NCI-H2081 treated with DMSO at 0.1 percent for 48 hours (cell line): ENCODE measurements at regions not wholly inside any gene's neighbourhood (a gene's known extent, or its start where the extent isn't known, plus 50 kb on each side); places are given as distances from the start of the nearest gene placed in this dataset.

ENCODE experiments used
- DNase-seq: peaks from one replicate; lab custom pipeline; 2025; lab: John Stamatoyannopoulos, UW

DNA sequence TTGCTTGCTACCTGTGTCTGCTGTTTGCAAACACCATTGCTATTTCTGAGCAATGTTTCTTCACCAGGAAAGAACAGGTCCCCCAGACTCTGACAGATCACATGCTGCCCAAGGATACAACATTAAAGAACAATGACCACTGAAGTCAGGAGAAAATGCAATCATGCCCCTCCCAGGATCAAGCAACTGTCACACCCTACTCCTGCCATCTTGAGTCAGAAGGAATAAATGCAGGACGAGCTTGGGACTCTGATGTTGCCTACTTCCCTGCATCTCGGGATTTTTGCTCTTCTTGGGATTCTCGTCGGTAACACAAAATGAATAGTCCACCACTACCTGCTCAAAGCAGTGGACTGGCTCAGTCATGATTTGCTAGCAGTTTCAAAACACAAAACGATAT lies 490.6 kb downstream of the COG6 start:
- no peak for DNase-seq

DNA sequence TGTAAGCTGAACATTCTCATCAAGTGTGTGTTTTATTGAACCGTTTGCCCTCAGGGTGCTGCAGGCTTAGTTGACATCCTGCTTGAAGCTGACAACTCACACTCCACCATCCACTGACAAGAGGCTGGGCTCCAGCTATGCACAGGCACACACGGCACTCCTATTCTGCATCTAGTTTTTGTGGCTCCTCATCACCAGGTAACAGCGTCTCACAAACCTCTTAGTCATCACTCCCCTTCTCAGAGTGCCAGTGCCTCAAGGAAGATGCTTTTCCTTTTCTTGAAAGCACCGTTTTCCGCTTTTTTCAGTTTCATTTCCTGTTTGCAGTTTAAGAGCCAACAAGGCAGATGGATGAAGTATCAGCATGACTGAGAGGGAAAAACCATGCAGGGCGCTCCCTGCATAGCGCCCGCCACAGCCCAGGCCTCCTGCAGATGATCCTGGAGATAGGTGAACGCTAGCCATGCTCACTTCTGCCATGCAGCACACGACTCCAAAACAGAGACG lies 491.2 kb downstream of the COG6 start:
- DNase-seq = no peak

DNA sequence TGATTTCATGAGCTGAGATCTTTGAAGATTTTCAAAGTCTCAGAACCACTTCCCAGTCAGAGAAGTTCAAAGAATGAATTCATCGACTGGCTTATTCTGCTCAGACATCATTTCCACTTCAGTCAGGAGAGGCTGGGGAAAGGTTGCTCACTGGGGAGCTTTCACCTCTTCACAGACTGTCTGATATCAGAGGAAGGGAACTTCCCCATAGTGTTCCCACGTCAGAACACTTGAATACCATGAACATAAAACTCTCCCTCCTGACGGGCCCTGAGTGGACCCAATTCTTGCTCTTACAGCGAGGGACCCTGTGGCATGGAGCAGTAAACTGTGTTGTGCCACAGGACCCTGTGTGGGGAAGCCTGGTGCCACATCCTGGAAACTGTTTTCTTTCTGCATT lies 492.6 kb downstream of the COG6 start:
- DNase-seq = no peak

DNA sequence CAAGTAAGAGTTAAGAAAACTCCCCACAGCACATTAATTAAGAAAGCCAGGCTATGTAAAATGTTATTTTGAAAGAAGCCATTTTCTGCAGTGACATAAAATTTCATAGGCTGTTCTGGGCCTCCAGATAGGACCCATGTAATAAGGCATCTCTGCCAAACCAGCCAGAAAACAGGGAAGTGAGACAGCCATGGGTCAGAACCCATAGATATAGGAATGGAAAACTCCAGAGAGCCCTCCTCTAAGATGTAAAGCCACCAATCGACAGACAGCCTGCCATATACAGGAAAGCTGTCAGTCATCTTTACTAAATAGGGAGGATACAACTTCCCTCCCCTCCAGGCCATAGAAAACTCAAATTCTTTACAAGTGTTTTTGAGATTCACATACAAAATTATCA lies 493.3 kb downstream of the COG6 start:
- no peak for DNase-seq

DNA sequence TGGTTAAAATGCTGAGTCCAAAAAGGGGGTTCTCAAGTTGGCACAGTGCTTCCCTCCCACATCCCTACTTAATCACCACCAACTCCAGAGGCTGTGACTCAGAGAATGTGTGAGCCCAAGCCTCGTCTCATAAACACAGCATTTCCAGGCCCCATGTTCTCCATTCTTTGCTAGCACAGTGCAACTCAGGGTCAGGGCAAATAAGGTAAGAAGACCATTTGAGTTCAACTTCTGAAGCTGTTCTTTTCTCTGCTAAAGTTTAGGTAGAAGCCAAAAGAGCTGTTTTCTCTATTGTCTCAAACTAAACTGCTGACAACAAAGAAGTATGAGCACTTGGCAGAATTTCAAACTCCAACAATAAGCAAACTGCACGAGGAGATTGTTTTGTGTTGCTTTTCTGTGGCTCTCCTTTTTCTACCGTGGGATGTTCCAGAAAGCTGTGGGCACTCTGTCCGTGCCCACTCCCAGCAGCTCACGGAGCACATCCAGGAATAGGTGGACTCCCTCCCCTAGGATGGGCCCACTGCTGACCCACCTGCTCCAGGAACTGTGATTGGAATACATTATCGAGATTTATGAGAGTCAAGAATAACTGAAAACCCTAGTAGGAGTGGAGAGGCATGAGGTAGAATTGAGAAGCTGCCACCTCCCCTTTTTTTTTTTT lies 494.3 kb downstream of the COG6 start:
- no peak for DNase-seq

DNA sequence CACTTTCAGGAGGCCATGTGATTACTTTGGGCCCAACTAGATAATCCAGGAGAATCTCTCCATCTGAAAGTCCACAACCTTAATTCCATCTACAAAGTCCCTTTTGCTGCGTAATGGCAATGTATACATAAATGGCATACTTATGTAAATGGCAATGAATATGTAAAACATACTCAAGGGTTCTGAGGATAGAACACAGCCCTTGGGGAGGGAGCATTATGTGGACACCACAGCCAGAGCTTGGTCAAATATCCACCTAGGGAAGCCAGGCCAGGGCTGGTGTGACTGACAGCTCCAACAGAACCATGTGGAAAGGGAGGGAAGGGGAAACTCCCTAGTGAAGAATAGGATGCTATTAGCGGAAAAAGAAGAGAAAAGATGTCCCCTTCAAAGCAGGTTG lies 496.2 kb downstream of the COG6 start:
- DNase-seq = no peak

DNA sequence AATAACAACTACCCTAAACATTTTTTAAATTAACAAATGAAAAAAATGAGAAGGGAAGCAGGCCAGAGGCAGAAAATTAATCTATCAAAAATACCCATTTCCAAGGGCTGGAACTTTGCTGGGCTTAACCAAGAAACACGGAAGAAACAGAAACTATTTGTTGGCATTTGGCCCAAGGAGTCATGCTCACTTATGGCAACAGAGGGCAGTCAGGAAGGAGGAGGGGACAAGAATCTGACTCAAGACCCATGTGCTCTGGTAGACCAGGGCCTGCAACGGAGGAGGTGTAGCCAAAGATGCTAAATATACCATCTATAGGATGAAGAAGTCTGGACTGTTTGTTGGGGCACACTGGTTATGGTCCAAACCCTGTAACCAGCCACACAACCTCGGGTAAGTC lies 496.7 kb downstream of the COG6 start:
- no peak for DNase-seq

DNA sequence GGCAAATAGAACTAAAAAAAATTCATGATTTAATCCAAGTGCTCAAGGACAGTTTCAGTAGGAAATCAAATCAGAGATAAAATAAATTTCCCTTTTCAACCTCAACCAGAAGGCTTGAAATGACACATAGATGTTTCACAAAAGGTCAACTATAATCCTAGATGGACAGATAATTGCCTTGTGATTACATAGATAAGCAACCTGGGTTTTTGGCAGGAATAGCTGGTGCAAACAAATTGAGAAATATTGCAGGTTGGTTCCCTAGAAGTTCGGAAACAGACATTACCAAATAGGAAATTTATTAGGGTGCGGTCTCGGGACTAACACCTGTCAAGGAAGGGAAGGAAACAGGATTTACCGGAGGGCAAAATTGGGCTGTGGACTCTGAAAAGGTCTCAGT lies 497.5 kb downstream of the COG6 start:
- no peak for DNase-seq

DNA sequence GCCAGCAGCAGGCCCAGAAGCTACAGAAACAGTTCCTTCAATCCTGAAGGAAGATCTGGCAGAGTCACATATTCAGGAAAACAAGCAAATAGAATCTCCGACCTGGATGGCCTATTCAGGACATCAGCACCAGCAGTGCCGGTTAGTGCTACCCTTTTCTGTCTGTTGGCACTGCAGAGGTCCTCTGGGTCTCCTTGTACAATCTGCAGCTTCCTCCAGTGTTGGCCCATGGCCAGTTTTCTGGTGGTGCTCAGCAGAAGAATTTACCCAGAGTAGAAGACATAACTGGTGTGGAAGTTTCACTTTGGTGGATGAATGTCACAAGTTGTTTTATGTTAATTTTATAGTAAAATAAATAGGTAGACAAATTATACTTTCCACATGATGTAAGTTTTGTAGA lies 498.1 kb downstream of the COG6 start:
- DNase-seq = no peak

DNA sequence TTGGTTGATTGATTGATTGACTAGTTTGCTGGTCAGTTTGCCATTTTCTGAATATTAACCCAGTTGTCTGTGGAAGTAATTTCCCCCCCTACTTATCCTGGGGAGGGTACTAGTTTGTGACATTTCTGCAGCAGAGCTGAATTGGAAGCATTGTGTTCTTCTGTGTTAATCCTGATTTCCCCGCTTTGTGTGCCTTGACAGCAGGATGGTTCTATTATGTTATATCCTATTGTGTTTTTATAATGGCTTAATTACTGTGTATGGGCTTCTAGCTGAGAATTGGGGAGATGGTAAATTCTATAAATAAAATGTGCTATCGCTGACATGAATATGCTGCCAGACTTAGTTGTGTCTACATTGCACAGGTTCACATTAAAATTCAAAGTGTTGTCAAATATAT lies 499.7 kb downstream of the COG6 start:
- DNase-seq = no peak

DNA sequence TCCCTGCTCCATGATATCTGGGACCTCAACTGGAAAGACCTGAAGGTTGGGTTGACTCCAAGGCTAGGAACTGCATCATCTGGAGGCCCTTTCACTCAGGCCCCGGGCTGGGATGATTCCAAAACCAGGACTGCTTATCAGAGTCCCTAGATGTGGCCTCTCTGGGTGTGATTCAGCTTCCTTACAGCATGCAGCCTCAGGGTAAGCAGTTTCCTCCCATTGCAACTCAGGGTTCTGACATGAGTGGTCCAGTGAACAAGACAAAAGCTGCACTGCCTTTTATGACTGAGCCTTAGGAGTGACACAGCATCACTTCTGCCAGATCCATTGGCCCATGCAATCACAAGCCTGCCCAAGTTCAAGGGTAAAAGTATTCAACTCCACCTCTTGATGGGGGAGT lies 502.8 kb downstream of the COG6 start:
- no peak for DNase-seq

DNA sequence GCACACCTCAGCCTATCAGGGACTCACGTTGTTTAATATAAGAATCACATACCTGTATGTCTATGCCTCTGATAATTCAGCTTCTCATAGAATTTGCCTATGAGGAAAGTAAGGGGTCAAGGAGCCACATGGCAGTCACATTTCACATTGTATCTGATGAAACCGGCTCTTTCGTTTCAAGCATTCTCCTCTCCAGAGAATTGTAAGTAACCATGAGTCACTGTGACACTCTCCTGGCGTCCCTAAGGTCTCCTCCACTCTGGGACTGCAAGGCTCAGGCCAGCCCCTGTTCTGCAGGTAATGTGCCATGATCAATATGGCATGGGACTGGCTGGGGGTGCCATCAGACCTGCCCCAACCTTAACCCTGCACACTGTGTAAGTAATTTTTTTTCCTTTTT lies 503.3 kb downstream of the COG6 start:
- no peak for DNase-seq

DNA sequence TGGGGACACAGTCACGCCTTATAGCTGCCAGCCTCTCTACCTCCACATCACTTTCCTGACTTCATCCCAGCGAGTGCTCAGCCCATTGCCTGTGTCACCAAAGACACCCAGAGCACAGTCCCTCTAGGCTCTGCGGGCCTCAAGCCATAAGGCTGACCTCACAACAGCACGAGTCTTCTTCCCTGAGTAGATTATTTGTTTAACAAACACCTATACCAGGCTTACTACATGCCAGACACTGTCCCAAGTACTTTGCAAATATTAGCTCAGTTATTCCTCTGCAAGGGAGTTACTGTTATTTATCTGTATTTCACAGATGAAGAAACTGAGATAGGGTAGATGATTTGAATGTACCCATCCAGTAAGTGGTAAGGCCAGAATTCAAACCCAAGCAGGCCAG lies 504.3 kb downstream of the COG6 start:
- DNase-seq = no peak

DNA sequence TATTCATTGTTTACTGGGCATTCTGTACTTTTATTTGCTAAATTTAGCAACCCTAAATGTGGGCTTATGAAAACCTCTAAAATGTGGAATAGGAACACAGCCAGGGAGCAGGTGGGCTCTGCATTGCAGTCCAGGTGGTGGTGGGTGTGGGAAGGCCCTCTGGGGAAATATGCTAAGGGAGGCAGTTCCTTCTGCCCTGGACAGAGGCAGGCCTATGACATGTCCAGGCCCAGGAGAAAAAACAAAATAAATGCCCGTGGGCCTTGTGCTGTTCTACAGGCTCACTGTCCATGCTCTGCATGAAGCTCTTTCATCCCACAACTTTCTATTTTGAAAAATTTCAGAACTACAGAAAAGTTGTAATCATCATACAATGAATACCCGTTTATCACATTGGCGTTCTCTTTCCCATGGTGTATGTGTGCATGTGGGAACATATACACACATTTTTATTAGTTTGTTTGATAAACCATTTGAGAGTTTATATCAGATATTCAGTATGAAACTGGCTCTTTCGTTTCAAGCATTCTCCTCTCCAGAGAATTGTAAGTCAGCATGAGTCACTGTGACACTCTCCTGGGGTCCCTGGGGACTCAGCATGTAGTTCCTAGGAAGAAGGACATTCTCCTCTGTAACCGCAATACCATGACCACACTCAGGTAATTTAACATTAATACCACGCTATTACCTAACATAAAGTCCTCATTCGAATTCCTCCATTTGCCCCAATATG lies 505.3 kb downstream of the COG6 start:
- DNase-seq = no peak

DNA sequence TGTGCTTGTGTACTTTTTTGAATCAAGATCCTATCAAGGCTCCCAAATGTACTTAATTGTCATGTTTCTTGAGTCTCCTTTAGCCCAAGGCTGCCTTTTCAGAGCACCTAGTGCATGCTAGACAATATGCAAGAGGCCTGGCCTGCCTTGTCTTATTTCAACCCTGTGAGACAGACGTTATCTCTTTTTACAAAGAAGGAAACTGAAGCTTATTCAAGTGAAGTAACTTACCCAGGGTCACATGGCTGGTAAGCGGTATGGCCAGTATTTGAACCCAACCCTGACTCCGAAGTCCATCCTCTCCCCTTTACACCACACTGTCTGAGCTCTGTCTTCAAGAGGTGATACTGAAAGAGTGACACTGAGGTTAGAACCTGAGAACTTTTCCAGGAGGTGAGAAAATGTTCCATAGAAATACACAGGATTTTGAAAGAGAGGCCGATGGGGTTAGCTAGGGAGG lies 505.1 kb downstream of the FOXO1 start:
- no peak for DNase-seq

DNA sequence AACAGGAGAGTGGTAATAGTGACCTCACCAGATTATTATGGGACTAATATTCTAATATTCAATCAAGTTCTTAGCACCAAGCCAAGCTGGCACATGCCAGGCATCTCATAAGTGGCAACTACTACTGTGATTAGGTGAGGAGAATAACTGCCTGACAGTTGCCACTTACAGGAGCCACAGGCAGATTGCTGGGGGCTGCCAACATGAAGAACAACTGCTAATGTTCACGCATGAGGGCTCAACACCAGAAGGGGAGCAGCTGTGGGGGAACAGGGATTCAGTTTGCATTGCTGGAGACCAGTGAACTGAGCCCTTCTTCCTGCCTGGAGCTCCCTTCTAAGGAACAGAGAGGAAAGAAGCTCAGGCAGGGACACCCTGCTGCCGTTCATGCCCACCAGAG lies 504.5 kb downstream of the FOXO1 start:
- DNase-seq = no peak

DNA sequence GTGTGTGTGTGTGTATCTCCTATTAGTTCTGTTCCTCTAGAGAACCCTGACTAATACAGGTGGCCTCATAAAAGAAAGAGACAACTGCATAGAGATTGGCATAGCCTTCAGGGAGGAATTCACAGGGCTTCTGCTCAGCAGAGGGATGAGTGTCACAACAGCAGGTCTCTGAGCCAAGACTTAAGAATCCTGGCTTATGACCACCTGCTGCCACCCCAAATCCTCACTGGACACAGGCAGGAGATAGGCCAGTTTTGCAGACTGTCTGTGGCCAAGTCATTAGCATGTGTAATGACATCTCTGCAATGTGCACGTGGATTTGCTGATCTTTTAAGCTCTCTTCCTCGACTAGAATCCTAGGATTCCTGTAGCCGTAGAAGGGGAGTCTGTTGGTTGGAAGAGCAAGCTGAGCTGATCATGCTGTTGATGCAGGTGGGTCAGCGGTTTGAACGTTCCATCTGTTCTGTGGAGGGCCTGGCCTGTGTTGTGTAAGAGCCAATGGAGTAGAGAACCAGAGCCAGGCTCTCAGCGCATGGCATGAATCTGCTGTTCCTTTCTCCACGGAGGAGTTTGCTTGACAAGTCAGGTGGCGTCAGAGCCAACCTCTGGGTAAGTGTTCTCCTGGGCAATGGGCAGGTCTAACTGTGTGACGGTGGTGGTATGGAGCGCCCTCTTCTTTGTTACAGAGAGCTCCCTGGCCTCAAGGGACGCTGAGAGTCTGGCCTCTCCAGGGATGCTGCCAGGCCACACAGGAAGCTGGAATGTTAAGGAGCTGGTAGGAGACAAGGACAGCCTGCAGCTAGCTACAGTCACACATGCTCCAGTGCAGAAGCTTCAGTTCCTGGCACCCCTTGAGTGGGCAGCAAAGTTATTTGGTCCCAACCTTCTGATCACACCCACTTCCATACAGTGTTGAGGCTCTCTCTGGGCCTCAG lies 503.1 kb downstream of the FOXO1 start:
- no peak for DNase-seq

DNA sequence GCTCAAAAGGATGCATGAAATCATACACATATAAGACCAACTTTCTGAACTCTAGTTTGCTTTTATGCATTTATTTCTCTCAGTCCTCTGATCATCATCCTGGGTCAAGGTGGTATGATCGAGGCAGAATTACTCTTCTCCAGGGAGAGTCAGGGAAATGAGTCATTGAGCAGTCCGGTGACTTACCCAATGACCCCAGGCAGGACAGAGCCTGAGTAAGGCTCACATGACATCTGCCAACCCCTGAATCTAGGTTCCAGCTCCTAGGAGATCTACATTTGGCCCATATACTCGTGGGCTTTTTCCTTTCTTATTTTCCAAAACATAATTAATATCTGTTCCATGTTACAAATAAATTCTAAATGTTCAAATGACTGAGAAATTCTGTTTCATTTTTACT lies 502.3 kb downstream of the FOXO1 start:
- no peak for DNase-seq

DNA sequence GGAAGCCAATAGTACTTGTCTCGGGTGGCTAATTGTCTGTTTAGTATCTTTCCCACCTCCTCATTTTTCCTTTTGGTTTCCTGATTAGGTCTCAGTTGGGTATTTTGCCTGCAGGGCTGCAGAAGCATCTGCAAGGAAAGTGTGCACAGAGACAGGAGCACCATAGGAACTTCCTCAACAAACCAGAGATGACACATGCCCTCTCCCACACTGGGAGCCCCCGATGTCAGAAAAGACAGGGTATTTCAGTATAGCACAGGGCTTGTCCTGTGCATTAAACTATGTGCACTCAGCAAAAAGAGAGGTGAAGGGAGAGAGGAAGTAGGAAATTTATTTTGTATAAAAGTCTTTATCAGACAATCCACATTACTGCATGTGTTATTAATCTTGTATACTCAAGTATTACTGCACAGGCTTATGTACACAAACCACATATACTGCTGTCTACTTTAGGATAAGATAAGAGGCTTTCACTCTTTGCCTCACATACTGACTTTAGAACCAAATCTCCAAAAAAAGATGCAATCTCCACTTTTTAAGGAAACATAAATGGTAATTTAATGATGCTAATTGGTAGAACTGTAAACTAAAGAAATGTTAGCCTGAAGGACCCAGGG lies 501.0 kb downstream of the FOXO1 start:
- DNase-seq = no peak

DNA sequence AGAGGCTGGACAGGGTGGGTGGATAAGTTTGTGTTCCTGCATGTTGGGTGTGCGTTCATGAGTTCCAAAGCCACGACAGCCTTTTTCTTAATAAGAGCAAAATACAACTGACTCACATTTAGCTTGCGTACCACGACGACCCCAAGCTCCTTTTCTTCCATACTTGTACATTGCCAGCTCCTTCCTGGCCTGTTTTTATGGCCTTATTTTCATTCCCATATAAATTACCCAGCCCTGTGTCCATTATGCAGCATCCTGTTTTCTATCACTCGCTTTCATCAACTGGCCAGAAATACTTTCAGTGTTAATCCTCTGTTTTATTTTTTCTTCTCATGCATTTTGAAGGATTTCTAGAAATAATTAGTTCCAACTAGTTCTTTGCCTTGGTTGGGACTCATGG lies 499.1 kb downstream of the FOXO1 start:
- DNase-seq = no peak

DNA sequence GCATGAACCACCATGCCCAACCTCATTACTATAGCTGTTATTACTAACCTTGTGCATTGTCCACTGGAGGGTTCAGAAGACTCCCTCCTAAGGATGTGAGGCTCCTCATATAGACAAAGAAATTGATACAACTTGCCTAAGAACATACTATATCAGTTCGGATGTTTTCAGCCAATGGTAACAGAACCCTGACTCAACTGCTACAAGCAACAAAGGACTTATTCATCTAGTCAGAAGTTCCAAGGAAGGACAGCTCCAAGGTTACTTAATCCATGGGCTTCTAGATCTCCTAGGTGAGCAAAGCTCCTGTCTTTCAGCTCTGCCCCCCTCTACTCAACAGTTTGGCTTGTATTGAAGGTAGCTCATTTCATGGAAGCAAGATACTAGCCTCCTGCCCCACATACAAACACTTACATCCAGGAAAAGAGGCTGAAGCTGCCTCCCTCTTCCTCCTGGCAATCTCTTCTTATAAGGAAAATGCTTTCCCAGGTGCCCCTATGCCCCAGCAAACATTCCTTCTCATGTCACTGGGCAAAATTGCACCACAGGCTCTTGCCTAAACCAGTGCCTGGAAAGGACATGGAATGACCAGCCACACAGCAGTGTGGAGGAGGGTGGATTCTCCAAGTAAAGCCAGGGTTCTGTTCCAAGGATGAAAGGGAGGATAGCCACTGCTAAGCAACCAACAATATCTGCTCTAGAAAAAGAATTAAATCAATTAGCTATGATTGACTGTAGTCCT lies 497.8 kb downstream of the FOXO1 start:
- DNase-seq = no peak

DNA sequence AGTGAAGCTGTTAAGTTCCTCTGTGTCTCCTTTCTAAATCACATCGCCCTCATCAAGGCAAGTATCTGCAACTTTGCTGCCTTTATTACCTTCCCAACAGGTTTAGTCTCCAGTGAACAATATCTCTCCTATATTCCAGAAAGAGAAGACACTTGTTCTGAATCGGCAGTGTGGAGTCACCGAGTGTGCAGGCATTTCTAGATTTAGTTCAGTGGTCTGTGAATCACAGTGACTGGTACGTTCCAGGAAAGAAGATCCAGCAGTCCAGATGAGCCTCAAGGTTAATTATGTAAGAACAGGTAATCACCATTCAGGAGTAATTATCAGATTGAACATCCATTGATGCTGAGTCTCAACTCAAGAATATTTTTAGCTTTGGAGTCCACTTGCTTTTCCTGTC lies 497.0 kb downstream of the FOXO1 start:
- no peak for DNase-seq
